Endothelial cell of umbilical vein (primary cell): ENCODE measurements at regions not wholly inside any gene's neighbourhood (a gene's known extent, or its start where the extent isn't known, plus 50 kb on each side); places are given as distances from the start of the nearest gene placed in this dataset.

ENCODE experiments used
- CTCF ChIP-seq, 2 donors: IDR thresholded peaks; 1 replicate in 1 of 2; 2 replicates in 1 of 2; pipeline ENCODE4 v1.5.1; 2011; ENCODE audit warnings: low read length in 2 of 2, mild to moderate bottlenecking in 2 of 2, moderate library complexity in 2 of 2, control low read depth in 1 of 2, inconsistent platforms in 1 of 2, low read depth in 1 of 2; ENCODE audit not compliant: insufficient read depth in 1 of 2; ENCODE audit errors: extremely low read depth in 1 of 2
- EZH2 ChIP-seq: IDR thresholded peaks from 2 replicates; pipeline ENCODE4 v1.6.1; 2012; ENCODE audit warnings: borderline replicate concordance, low read depth, mild to moderate bottlenecking, moderate library complexity, low read length, inconsistent platforms; ENCODE audit not compliant: severe bottlenecking
- FOS ChIP-seq: IDR thresholded peaks from 2 replicates; pipeline ENCODE4 v1.6.1; 2011; ENCODE audit warnings: mild to moderate bottlenecking, low read length, moderate library complexity, borderline replicate concordance; ENCODE audit not compliant: insufficient read depth
- POLR2A ChIP-seq: IDR thresholded peaks from 2 replicates; pipeline ENCODE4 v1.6.1; 2012; ENCODE audit warnings: low read depth, mild to moderate bottlenecking, control low read depth, low read length
- POLR2AphosphoS5 ChIP-seq: IDR thresholded peaks from 2 replicates; pipeline ENCODE4 v1.6.1; 2012; ENCODE audit warnings: low read depth, mild to moderate bottlenecking, control low read depth, low read length, moderate library complexity; ENCODE audit not compliant: insufficient read depth

- TF ChIP-seq CTCF (IDR thresholded peaks at IDR 0.05; ENCODE audit: extremely low read depth in 1 of 2, insufficient read depth in 1 of 2, low read depth in 1 of 2, low read length in 2 of 2) (no peak), POLR2A (no peak), POLR2AphosphoS5 (no peak), FOS (no peak), EZH2 (no peak)
These were observed 57.5 kb upstream of the CD82 start for GRCh38 chr11:44507896-44508445.
